ENCODE measurements at regions not wholly inside any gene's neighbourhood (a gene's known extent, or its start where the extent isn't known, plus 50 kb on each side); places are given as distances from the start of the nearest gene placed in this dataset.
"Not testable (repeated sequence)": the region's sequence is repeated elsewhere in the genome, so short reads cannot be mapped to it uniquely, and the experiment has no call there.

- DNase-seq (no peak), ATAC-seq (ENCODE audit: low read depth in 2 of 2) (no peak)
- Histone ChIP-seq H3K36me3 (ENCODE audit: control insufficient read depth, insufficient read depth, low read length) (no peaks in the 10 kb centered on the region), H3K4me3 (ENCODE audit: low read depth, low read length) (no peak overlapping the region), H3K27me3 (ENCODE audit: control insufficient read depth, insufficient read depth, low read length) (no peaks in the 10 kb centered on the region), H3K27ac (ENCODE audit: insufficient read depth, low read length, poor library complexity, severe bottlenecking) (no peak overlapping the region), H3K9me3 (ENCODE audit: control insufficient read depth in 2 of 2, low read length in 2 of 2) (no peaks in the 10 kb centered on the region), H3K4me1 (ENCODE audit: control insufficient read depth, insufficient read depth, low read length, poor library complexity, severe bottlenecking) (no peaks in the 10 kb centered on the region)
- no peak overlapping the region for H3K27ac Mint-ChIP-seq
- H3K27me3 Mint-ChIP-seq: no peaks in the 10 kb centered on the region
- no peaks in the 10 kb centered on the region for H3K4me1 Mint-ChIP-seq
- peaks cover 0 to 19% (median 4%) of the 10 kb centered on the region in 7 donors for H3K9me3 Mint-ChIP-seq
- H3K4me3 Mint-ChIP-seq: no peak overlapping the region
- no peaks in the 10 kb centered on the region for H3K36me3 Mint-ChIP-seq
Observed at GRCh38 chr20:54928564-54928963, 453.2 kb downstream of the DOK5 start.

GRCh38 chr20:54922636-54923035 lies 447.2 kb downstream of the DOK5 start:
- Histone ChIP-seq H3K36me3 (ENCODE audit: control insufficient read depth, insufficient read depth, low read length) (no peaks in the 10 kb centered on the region), H3K27ac (ENCODE audit: insufficient read depth, low read length, poor library complexity, severe bottlenecking) (no peak overlapping the region), H3K4me3 (ENCODE audit: low read depth, low read length) (no peak overlapping the region), H3K4me1 (ENCODE audit: control insufficient read depth, insufficient read depth, low read length, poor library complexity, severe bottlenecking) (no peaks in the 10 kb centered on the region), H3K27me3 (ENCODE audit: control insufficient read depth, insufficient read depth, low read length) (no peaks in the 10 kb centered on the region), H3K9me3 (ENCODE audit: control insufficient read depth in 2 of 2, low read length in 2 of 2) (no peaks in the 10 kb centered on the region)
- DNase-seq: no peak
- Mint-ChIP-seq H3K4me3 (no peak overlapping the region), H3K27me3 (no peaks in the 10 kb centered on the region), H3K9me3 (peaks cover 0 to 13% (median 7%) of the 10 kb centered on the region in 7 donors), H3K27ac (no peak overlapping the region), H3K36me3 (no peaks in the 10 kb centered on the region), H3K4me1 (no peaks in the 10 kb centered on the region)
- ATAC-seq (ENCODE audit: low read depth in 2 of 2): no peak

GRCh38 chr20:54922096-54922495 lies 446.7 kb downstream of the DOK5 start:
- Mint-ChIP-seq H3K27me3 (no peaks in the 10 kb centered on the region), H3K4me3 (no peak overlapping the region), H3K9me3 (peaks cover 0 to 13% (median 7%) of the 10 kb centered on the region in 7 donors), H3K27ac (no peak overlapping the region), H3K4me1 (no peaks in the 10 kb centered on the region), H3K36me3 (no peaks in the 10 kb centered on the region)
- H3K27me3 ChIP-seq (ENCODE audit: control insufficient read depth, insufficient read depth, low read length): no peaks in the 10 kb centered on the region
- no peaks in the 10 kb centered on the region for H3K36me3 ChIP-seq (ENCODE audit: control insufficient read depth, insufficient read depth, low read length)
- no peaks in the 10 kb centered on the region for H3K9me3 ChIP-seq (ENCODE audit: control insufficient read depth in 2 of 2, low read length in 2 of 2)
- H3K27ac ChIP-seq (ENCODE audit: insufficient read depth, low read length, poor library complexity, severe bottlenecking): no peak overlapping the region
- ATAC-seq (ENCODE audit: low read depth in 2 of 2) (no peak), DNase-seq (no peak)
- H3K4me3 ChIP-seq (ENCODE audit: low read depth, low read length): no peak overlapping the region
- no peaks in the 10 kb centered on the region for H3K4me1 ChIP-seq (ENCODE audit: control insufficient read depth, insufficient read depth, low read length, poor library complexity, severe bottlenecking)

GRCh38 chr20:54920491-54920890 lies 445.1 kb downstream of the DOK5 start:
- H3K27me3 ChIP-seq (ENCODE audit: control insufficient read depth, insufficient read depth, low read length): no peaks in the 10 kb centered on the region
- Mint-ChIP-seq H3K4me3 (no peak overlapping the region), H3K9me3 (peaks cover 0 to 15% (median 10%) of the 10 kb centered on the region in 7 donors), H3K36me3 (no peaks in the 10 kb centered on the region), H3K27ac (no peak overlapping the region), H3K27me3 (no peaks in the 10 kb centered on the region), H3K4me1 (no peaks in the 10 kb centered on the region)
- no peak for ATAC-seq (ENCODE audit: low read depth in 2 of 2)
- H3K36me3 ChIP-seq (ENCODE audit: control insufficient read depth, insufficient read depth, low read length): no peaks in the 10 kb centered on the region
- no peaks in the 10 kb centered on the region for H3K4me1 ChIP-seq (ENCODE audit: control insufficient read depth, insufficient read depth, low read length, poor library complexity, severe bottlenecking)
- no peak overlapping the region for H3K27ac ChIP-seq (ENCODE audit: insufficient read depth, low read length, poor library complexity, severe bottlenecking)
- no peak overlapping the region for H3K4me3 ChIP-seq (ENCODE audit: low read depth, low read length)
- H3K9me3 ChIP-seq (ENCODE audit: control insufficient read depth in 2 of 2, low read length in 2 of 2): no peaks in the 10 kb centered on the region
- DNase-seq: no peak

- H3K27me3 Mint-ChIP-seq; H3K36me3 ChIP-seq (ENCODE audit: control insufficient read depth, insufficient read depth, low read length); H3K4me3 Mint-ChIP-seq; H3K27me3 ChIP-seq (ENCODE audit: control insufficient read depth, insufficient read depth, low read length); H3K4me1 ChIP-seq (ENCODE audit: control insufficient read depth, insufficient read depth, low read length, poor library complexity, severe bottlenecking); H3K4me1 Mint-ChIP-seq; H3K4me3 ChIP-seq (ENCODE audit: low read depth, low read length); H3K9me3 ChIP-seq (ENCODE audit: control insufficient read depth in 2 of 2, low read length in 2 of 2); H3K27ac ChIP-seq (ENCODE audit: insufficient read depth, low read length, poor library complexity, severe bottlenecking); ATAC-seq (ENCODE audit: low read depth in 2 of 2); H3K36me3 Mint-ChIP-seq; DNase-seq; H3K27ac Mint-ChIP-seq: not testable (repeated sequence)
- H3K9me3 Mint-ChIP-seq: peaks cover 0 to 13% (median 8%) of the 10 kb centered on the region in 7 donors
Observed at GRCh38 chr20:54918993-54919392, 443.6 kb downstream of the DOK5 start.

- Mint-ChIP-seq H3K27me3 (no peaks in the 10 kb centered on the region), H3K27ac (no peak overlapping the region), H3K4me1 (no peaks in the 10 kb centered on the region), H3K36me3 (no peaks in the 10 kb centered on the region), H3K9me3 (peaks cover 3 to 17% (median 8%) of the 10 kb centered on the region in 7 donors), H3K4me3 (no peak overlapping the region)
- H3K9me3 ChIP-seq (ENCODE audit: control insufficient read depth in 2 of 2, low read length in 2 of 2): no peaks in the 10 kb centered on the region
- H3K27ac ChIP-seq (ENCODE audit: insufficient read depth, low read length, poor library complexity, severe bottlenecking): no peak overlapping the region
- no peak for ATAC-seq (ENCODE audit: low read depth in 2 of 2)
- no peaks in the 10 kb centered on the region for H3K27me3 ChIP-seq (ENCODE audit: control insufficient read depth, insufficient read depth, low read length)
- no peak overlapping the region for H3K4me3 ChIP-seq (ENCODE audit: low read depth, low read length)
- H3K4me1 ChIP-seq (ENCODE audit: control insufficient read depth, insufficient read depth, low read length, poor library complexity, severe bottlenecking): no peaks in the 10 kb centered on the region
- H3K36me3 ChIP-seq (ENCODE audit: control insufficient read depth, insufficient read depth, low read length): no peaks in the 10 kb centered on the region
- no peak for DNase-seq
Observed at GRCh38 chr20:54914995-54915394, 439.6 kb downstream of the DOK5 start.

GRCh38 chr20:54909702-54910101 lies 434.3 kb downstream of the DOK5 start:
- H3K36me3 Mint-ChIP-seq: no peaks in the 10 kb centered on the region
- peaks cover 3 to 28% (median 11%) of the 10 kb centered on the region in 7 donors for H3K9me3 Mint-ChIP-seq
- Histone ChIP-seq H3K4me1 (ENCODE audit: control insufficient read depth, insufficient read depth, low read length, poor library complexity, severe bottlenecking) (no peaks in the 10 kb centered on the region), H3K36me3 (ENCODE audit: control insufficient read depth, insufficient read depth, low read length) (no peaks in the 10 kb centered on the region), H3K27me3 (ENCODE audit: control insufficient read depth, insufficient read depth, low read length) (no peaks in the 10 kb centered on the region), H3K4me3 (ENCODE audit: low read depth, low read length) (no peak overlapping the region), H3K9me3 (ENCODE audit: control insufficient read depth in 2 of 2, low read length in 2 of 2) (no peaks in the 10 kb centered on the region), H3K27ac (ENCODE audit: insufficient read depth, low read length, poor library complexity, severe bottlenecking) (no peak overlapping the region)
- DNase-seq: no peak
- no peak overlapping the region for H3K4me3 Mint-ChIP-seq
- no peaks in the 10 kb centered on the region for H3K4me1 Mint-ChIP-seq
- ATAC-seq (ENCODE audit: low read depth in 2 of 2): no peak
- no peak overlapping the region for H3K27ac Mint-ChIP-seq
- no peaks in the 10 kb centered on the region for H3K27me3 Mint-ChIP-seq

GRCh38 chr20:54906134-54906533 lies 430.7 kb downstream of the DOK5 start:
- DNase-seq; H3K4me3 Mint-ChIP-seq; H3K4me1 Mint-ChIP-seq; H3K9me3 ChIP-seq (ENCODE audit: control insufficient read depth in 2 of 2, low read length in 2 of 2); H3K36me3 ChIP-seq (ENCODE audit: control insufficient read depth, insufficient read depth, low read length); H3K27ac ChIP-seq (ENCODE audit: insufficient read depth, low read length, poor library complexity, severe bottlenecking); H3K4me3 ChIP-seq (ENCODE audit: low read depth, low read length); H3K36me3 Mint-ChIP-seq; H3K27me3 ChIP-seq (ENCODE audit: control insufficient read depth, insufficient read depth, low read length); H3K4me1 ChIP-seq (ENCODE audit: control insufficient read depth, insufficient read depth, low read length, poor library complexity, severe bottlenecking); H3K27me3 Mint-ChIP-seq; H3K27ac Mint-ChIP-seq; ATAC-seq (ENCODE audit: low read depth in 2 of 2): not testable (repeated sequence)
- peaks cover 7 to 25% (median 13%) of the 10 kb centered on the region in 7 donors for H3K9me3 Mint-ChIP-seq

Data from CD4-positive, CD25-positive, alpha-beta regulatory T cell (primary cell).